GM12878 (cell line): ENCODE measurements at regions not wholly inside any gene's neighbourhood (a gene's known extent, or its start where the extent isn't known, plus 50 kb on each side); places are given as distances from the start of the nearest gene placed in this dataset.

Experiments used
- ATAC-seq: fragments of 200-7000 bp; cut with Tn5 transposase; 3 replicates; pipeline ENCODE4 v1.9.1; 2020; ENCODE audit warnings: mild to moderate bottlenecking, moderate library complexity
- BruUV-seq: library from RNA; stranded (reverse); fragments of 400-500 nt; replicated peaks from 2 replicates; lab custom pipeline; 2021; lab: Mats Ljungman, UMichigan
- CTCF ChIA-PET: fragments of 300-600 bp; sonication (Branson Sonifier 250); formaldehyde crosslinking; extraction: SDS; loops from one replicate; lab custom pipeline; 2021; ENCODE audit warnings: inconsistent platforms; lab: Yijun Ruan, JAX
- POLR2A ChIA-PET: fragments of 350-600 bp; formaldehyde crosslinking; extraction: SDS; loops from one replicate; lab custom pipeline; 2021; ENCODE audit warnings: inconsistent platforms; lab: Charles Lee
- RAD21 ChIA-PET: fragments of 300-600 bp; sonication (Branson Sonifier 250); formaldehyde crosslinking; loops from one replicate; lab custom pipeline; 2023; ENCODE audit warnings: antibody characterized with exemption; ENCODE audit not compliant: unreplicated experiment; lab: Charles Lee
- SMC1A ChIA-PET: fragments of 300-600 bp; sonication (Branson Sonifier 250); formaldehyde crosslinking; loops from one replicate; lab custom pipeline; 2023; ENCODE audit not compliant: unreplicated experiment, uncharacterized antibody; lab: Charles Lee
- DNase-seq: peaks from one replicate; pipeline ENCODE4 v3.0.0-alpha.2; 2011; ENCODE audit warnings: low read depth, low spot score
- FAIRE-seq: peaks from 3 replicates; lab custom pipeline; 2011; peaks lifted over from hg19 to GRCh38; lab: Jason Lieb, UNC
- H2AFZ ChIP-seq: 2 replicates; pipeline ENCODE4 v1.6.0; 2011; ENCODE audit warnings: low read depth, low read length, control low read depth; ENCODE audit not compliant: control insufficient read depth
- H3K27ac ChIP-seq: 2 replicates; pipeline ENCODE4 v1.5.1; 2011; ENCODE audit warnings: control low read depth; ENCODE audit not compliant: control insufficient read depth, insufficient read depth
- H3K27me3 ChIP-seq, 2 experiments: replicated peaks in 1 of 2; 2 replicates each; pipeline versions ENCODE4 v1.6.0 to v1.6.1; 2011; ENCODE audit warnings: low read length in 1 of 2; ENCODE audit not compliant: control insufficient read depth in 2 of 2, insufficient read depth in 2 of 2
- H3K36me3 ChIP-seq, 2 experiments: 2 replicates each; pipeline ENCODE4 v1.5.1; 2011; ENCODE audit warnings: low read length in 1 of 2; ENCODE audit not compliant: control insufficient read depth in 2 of 2, insufficient read depth in 2 of 2
- H3K4me1 ChIP-seq: 2 replicates; pipeline ENCODE4 v1.6.1; 2011; ENCODE audit warnings: mild to moderate bottlenecking, low read length, moderate library complexity, mixed read lengths; ENCODE audit not compliant: control insufficient read depth, insufficient read depth
- H3K4me2 ChIP-seq: 2 replicates; pipeline ENCODE4 v1.6.0; 2011; ENCODE audit warnings: control low read depth; ENCODE audit not compliant: control insufficient read depth, insufficient read depth
- H3K4me3 ChIP-seq: fragments of 200-600 bp; sonication (generic); 2 replicates; pipeline ENCODE4 v1.5.1; 2016
- H3K79me2 ChIP-seq: 2 replicates; pipeline ENCODE4 v1.6.0; 2011; ENCODE audit warnings: low read length; ENCODE audit not compliant: control insufficient read depth, insufficient read depth
- H3K9ac ChIP-seq: 2 replicates; pipeline ENCODE4 v1.8.0; 2011; ENCODE audit warnings: low read length, control low read depth, mixed read lengths; ENCODE audit not compliant: control insufficient read depth, insufficient read depth
- H3K9me3 ChIP-seq: replicated peaks from 3 replicates; pipeline ENCODE4 v1.5.1; 2011; ENCODE audit warnings: mild to moderate bottlenecking, low read length; ENCODE audit not compliant: control insufficient read depth, insufficient read depth
- H4K20me1 ChIP-seq: 2 replicates; pipeline ENCODE4 v1.6.0; 2011; ENCODE audit not compliant: control insufficient read depth, insufficient read depth
- ASH2L ChIP-seq: fragments of 300-600, 200-600 bp; sonication (generic); IDR thresholded peaks from 2 replicates; pipeline ENCODE4 v1.6.1; 2017; ENCODE audit warnings: low read depth, mild to moderate bottlenecking, borderline replicate concordance
- BCL11A ChIP-seq: IDR thresholded peaks from 2 replicates; pipeline ENCODE4 v1.6.1; 2011; ENCODE audit warnings: low read depth, low read length
- BHLHE40 ChIP-seq, 2 experiments: fragments of 450-650 bp in 1 of 2; IDR thresholded peaks; 2 replicates each; pipeline ENCODE4 v1.6.1; 2011 to 2017; ENCODE audit warnings: low read depth in 2 of 2, borderline replicate concordance in 1 of 2, improper control_type of control experiment in 1 of 2, low read length in 1 of 2, mild to moderate bottlenecking in 1 of 2
- CHD2 ChIP-seq: IDR thresholded peaks from 2 replicates; pipeline ENCODE4 v1.6.1; 2011; ENCODE audit warnings: low read depth, low read length, improper control_type of control experiment, borderline replicate concordance
- KAT2A ChIP-seq: conservative IDR thresholded peaks from 2 replicates; pipeline ENCODE4 v1.6.1; 2011; ENCODE audit warnings: low read depth, low read length; ENCODE audit not compliant: control insufficient read depth
- KLF5 ChIP-seq: fragments of 450-650 bp; IDR thresholded peaks from 2 replicates; pipeline ENCODE4 v1.6.1; 2014; ENCODE audit warnings: mild to moderate bottlenecking; ENCODE audit not compliant: partially characterized antibody
- MEF2A ChIP-seq: IDR thresholded peaks from 2 replicates; pipeline ENCODE4 v1.6.1; 2011; ENCODE audit warnings: low read depth, mild to moderate bottlenecking, low read length, moderate library complexity; ENCODE audit not compliant: insufficient read depth
- SRF ChIP-seq, 2 experiments: IDR thresholded peaks; 2 replicates each; pipeline ENCODE4 v1.6.1; 2011; ENCODE audit warnings: low read depth in 2 of 2, low read length in 2 of 2, mild to moderate bottlenecking in 1 of 2, moderate library complexity in 1 of 2
- STAT3 ChIP-seq: IDR thresholded peaks from 2 replicates; pipeline ENCODE4 v1.6.1; 2011; ENCODE audit warnings: low read depth, low read length, improper control_type of control experiment
- WGBS: methylation state at CpG from one replicate; pipeline ENCODE4 v1.1.6; 2016; ENCODE audit warnings: low lambda C conversion rate; ENCODE audit not compliant: insufficient replicate concordance, insufficient coverage; ENCODE audit errors: missing lambda C conversion rate; 5-methylcytosine and 5-hydroxymethylcytosine counted together
- in situ Hi-C: fragments of 300-500 bp; cut with MboI; formaldehyde crosslinking; loops from 9 replicates; pipeline ENCODE4 v1.14.3; 2018; ENCODE audit warnings: mixed read lengths
- intact Hi-C: fragments of 100-400 bp; cut with micrococcal nuclease; formaldehyde crosslinking; loops from one replicate; pipeline ENCODE4 v1.14.2; 2022; ENCODE audit not compliant: unreplicated experiment
- TF ChIP-seq, protein P1 (sequence below): IDR thresholded peaks from 2 replicates; pipeline ENCODE4 v1.6.1; 2012; ENCODE audit warnings: low read depth, low read length, improper control_type of control experiment
- TF ChIP-seq, protein P2 (sequence below): fragments of 450-650 bp; IDR thresholded peaks from 2 replicates; pipeline ENCODE4 v1.6.1; 2017; ENCODE audit warnings: borderline replicate concordance

DNA sequence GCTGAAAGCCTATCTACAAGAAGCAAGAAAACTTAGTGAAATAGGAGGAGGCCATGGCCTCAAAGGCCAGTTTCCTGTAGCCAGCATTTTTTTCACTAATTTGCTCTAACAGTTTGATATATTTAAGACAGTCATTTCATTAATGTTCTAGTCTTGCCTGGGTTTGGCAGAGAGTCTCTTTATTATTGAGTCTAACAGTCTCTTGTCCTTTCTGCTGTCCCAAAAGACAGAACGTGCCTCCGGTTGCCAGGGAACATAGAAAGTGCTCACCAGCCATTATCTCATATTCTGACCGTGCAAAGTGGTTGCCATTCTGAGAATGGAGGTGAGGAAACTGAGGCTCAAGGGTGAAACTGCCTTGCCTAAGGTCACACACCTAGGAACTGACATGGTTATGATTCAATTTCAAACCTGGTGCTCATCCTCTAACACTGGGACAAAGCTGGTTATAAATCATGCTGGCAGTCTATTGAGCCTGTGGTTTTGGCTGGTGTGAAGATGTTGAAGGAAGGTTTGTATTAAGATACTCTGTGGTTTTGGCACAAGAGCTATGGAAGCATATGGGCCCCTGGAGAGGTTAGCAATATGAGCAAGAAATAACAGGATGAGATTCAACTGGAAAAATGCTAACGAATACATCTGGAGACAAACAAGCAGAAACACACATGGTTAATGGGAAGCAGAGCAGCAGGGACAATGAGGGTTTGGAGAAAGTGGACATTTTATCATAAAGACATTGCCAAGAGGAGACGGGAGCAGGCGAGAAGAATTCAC, 903.3 kb upstream of the KLHL29 start (continued):
- TF ChIP-seq BHLHE40 (IDR thresholded peaks at IDR 0.05; ENCODE audit: borderline replicate concordance in 1 of 2, low read depth in 2 of 2, low read length in 1 of 2) (no peak), CHD2 (no peak), BCL11A (no peak), KLF5 (no peak), SRF (IDR thresholded peaks at IDR 0.05; ENCODE audit: low read depth in 2 of 2, low read length in 2 of 2) (no peak), MEF2A (no peak)

DNA sequence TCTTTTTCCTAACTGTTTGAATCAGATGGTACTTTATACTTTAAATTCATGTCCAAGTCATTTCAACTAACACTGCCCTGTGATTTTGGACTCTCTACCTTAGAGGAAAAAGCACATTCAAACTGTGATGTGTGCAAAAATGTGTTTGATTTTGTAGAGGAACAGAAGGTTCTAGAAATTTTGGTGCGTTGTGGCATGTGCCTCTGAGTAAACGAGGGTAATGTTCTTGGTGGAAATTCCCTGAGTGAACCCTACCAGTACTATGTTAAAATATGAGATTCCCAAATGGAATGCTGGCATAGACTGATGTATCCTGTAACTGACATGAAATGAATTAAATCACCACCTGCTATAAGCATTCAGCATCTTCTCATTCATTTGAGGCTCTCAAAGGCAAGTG, 901.9 kb upstream of the KLHL29 start:
- in situ Hi-C loops (no loop called here), intact Hi-C loops (no loop called here)
- Histone ChIP-seq H3K27me3 (no peaks in the 10 kb centered on the region), H3K9me3 (no peaks in the 10 kb centered on the region), H3K4me2 (no peak overlapping the region), H3K4me3 (no peak overlapping the region), H2AFZ (no peak overlapping the region), H3K9ac (no peak overlapping the region), H3K36me3 (no peaks in the 10 kb centered on the region), H3K79me2 (no peaks in the 10 kb centered on the region), H3K4me1 (no peaks in the 10 kb centered on the region), H3K27ac (no peak overlapping the region), H4K20me1 (no peaks in the 10 kb centered on the region)
- ATAC-seq: no peak
- 0% methylated on average over 2 of the region's 2 CpGs for WGBS
- FAIRE-seq: no peak
- ChIA-PET RAD21 (no interaction called here), SMC1A (no interaction called here), CTCF (no interaction called here), POLR2A (no interaction called here)
- DNase-seq: no peak
- no peak for TF ChIP-seq KLF5
- TF ChIP-seq, protein P1, sequence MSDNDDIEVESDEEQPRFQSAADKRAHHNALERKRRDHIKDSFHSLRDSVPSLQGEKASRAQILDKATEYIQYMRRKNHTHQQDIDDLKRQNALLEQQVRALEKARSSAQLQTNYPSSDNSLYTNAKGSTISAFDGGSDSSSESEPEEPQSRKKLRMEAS: no peak
- TF ChIP-seq KAT2A: no peak
- TF ChIP-seq STAT3: no peak
- no peak for TF ChIP-seq ASH2L
- TF ChIP-seq, protein P2, sequence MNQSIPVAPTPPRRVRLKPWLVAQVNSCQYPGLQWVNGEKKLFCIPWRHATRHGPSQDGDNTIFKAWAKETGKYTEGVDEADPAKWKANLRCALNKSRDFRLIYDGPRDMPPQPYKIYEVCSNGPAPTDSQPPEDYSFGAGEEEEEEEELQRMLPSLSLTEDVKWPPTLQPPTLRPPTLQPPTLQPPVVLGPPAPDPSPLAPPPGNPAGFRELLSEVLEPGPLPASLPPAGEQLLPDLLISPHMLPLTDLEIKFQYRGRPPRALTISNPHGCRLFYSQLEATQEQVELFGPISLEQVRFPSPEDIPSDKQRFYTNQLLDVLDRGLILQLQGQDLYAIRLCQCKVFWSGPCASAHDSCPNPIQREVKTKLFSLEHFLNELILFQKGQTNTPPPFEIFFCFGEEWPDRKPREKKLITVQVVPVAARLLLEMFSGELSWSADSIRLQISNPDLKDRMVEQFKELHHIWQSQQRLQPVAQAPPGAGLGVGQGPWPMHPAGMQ: no peak
- BruUV-seq: no TSS peak
